ENCODE measurements at regions not wholly inside any gene's neighbourhood (a gene's known extent, or its start where the extent isn't known, plus 50 kb on each side); places are given as distances from the start of the nearest gene placed in this dataset.

- POLR2A ChIA-PET: no interaction called here
Observed at GRCh38 chr12:94750864-94751263, 100.5 kb upstream of the TMCC3 start.

More at GRCh38 chr12:94750864-94751263, 100.5 kb upstream of the TMCC3 start:
- no peak overlapping the region for H3K9ac ChIP-seq (ENCODE audit: insufficient read depth, low read depth, low read length)
- CTCF ChIA-PET (ENCODE audit: low intra/inter-chr PET ratio, low total read pairs): no interaction called here
- no peaks in the 10 kb centered on the region for H3K36me3 ChIP-seq (replicated peaks in 1 of 2; ENCODE audit: control insufficient read depth in 1 of 2, insufficient read depth in 2 of 2, low read length in 2 of 2)
- ATAC-seq (no peak), DNase-seq (ENCODE audit: low spot score) (no peak), FAIRE-seq (no peak)
- WGBS (ENCODE audit: low lambda C conversion rate): 2% methylated on average over 6 of the region's 6 CpGs
- intact Hi-C loops (cut with micrococcal nuclease; ENCODE audit: unreplicated experiment): no loop called here
- TF ChIP-seq, protein P1, sequence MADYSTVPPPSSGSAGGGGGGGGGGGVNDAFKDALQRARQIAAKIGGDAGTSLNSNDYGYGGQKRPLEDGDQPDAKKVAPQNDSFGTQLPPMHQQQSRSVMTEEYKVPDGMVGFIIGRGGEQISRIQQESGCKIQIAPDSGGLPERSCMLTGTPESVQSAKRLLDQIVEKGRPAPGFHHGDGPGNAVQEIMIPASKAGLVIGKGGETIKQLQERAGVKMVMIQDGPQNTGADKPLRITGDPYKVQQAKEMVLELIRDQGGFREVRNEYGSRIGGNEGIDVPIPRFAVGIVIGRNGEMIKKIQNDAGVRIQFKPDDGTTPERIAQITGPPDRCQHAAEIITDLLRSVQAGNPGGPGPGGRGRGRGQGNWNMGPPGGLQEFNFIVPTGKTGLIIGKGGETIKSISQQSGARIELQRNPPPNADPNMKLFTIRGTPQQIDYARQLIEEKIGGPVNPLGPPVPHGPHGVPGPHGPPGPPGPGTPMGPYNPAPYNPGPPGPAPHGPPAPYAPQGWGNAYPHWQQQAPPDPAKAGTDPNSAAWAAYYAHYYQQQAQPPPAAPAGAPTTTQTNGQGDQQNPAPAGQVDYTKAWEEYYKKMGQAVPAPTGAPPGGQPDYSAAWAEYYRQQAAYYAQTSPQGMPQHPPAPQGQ (CRISPR knock-in tag; IDR thresholded peaks at IDR 0.05; ENCODE audit: borderline replicate concordance): no peak
- TF ChIP-seq ZBTB7A (CRISPR knock-in tag; IDR thresholded peaks at IDR 0.05) (no peak), ZEB1 (IDR thresholded peaks at IDR 0.05; ENCODE audit: insufficient replicate concordance, low read depth) (no peak), CHCHD3 (CRISPR knock-in tag; IDR thresholded peaks at IDR 0.05) (no peak), ARID5B (CRISPR knock-in tag; IDR thresholded peaks at IDR 0.05) (no peak), ZNF317 (CRISPR knock-in tag; IDR thresholded peaks at IDR 0.05) (no peak), RXRB (CRISPR knock-in tag; IDR thresholded peaks at IDR 0.05; ENCODE audit: borderline replicate concordance) (no peak), NONO (IDR thresholded peaks at IDR 0.05) (no peak), NONO (CRISPR knock-in tag; conservative IDR thresholded peaks at IDR 0.05) (no peak), CBX2 (IDR thresholded peaks at IDR 0.05; ENCODE audit: low read depth, low read length) (no peak), CBX2 (CRISPR knock-in tag; IDR thresholded peaks at IDR 0.05; ENCODE audit: low read depth) (no peak), TGIF2 (CRISPR knock-in tag; IDR thresholded peaks at IDR 0.05) (no peak), CREM (IDR thresholded peaks at IDR 0.05) (no peak), CREM (CRISPR knock-in tag; IDR thresholded peaks at IDR 0.05) (no peak), NFYC (CRISPR knock-in tag; IDR thresholded peaks at IDR 0.05) (no peak), CCDC6 (CRISPR knock-in tag; IDR thresholded peaks at IDR 0.05) (no peak), RNF2 (conservative IDR thresholded peaks at IDR 0.05; ENCODE audit: low read depth) (no peak), MEIS1 (CRISPR knock-in tag; IDR thresholded peaks at IDR 0.05; ENCODE audit: borderline replicate concordance) (no peak), ZNF235 (CRISPR knock-in tag; IDR thresholded peaks at IDR 0.05; ENCODE audit: borderline replicate concordance) (no peak), NFE2L1 (CRISPR knock-in tag; IDR thresholded peaks at IDR 0.05; ENCODE audit: borderline replicate concordance) (no peak), MZF1 (CRISPR knock-in tag; IDR thresholded peaks at IDR 0.05; ENCODE audit: borderline replicate concordance) (no peak)
- TF ChIP-seq, protein P2, sequence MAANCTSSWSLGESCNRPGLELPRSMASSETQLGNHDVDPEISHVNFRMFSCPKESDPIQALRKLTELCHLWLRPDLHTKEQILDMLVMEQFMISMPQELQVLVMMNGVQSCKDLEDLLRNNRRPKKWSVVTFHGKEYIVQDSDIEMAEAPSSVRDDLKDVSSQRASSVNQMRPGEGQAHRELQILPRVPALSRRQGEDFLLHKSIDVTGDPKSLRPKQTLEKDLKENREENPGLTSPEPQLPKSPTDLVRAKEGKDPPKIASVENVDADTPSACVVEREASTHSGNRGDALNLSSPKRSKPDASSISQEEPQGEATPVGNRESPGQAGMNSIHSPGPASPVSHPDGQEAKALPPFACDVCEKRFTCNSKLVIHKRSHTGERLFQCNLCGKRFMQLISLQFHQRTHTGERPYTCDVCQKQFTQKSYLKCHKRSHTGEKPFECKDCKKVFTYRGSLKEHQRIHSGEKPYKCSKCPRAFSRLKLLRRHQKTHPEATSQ (CRISPR knock-in tag; IDR thresholded peaks at IDR 0.05; ENCODE audit: borderline replicate concordance): no peak
- no TSS peak for BruUV-seq (replicated peaks)
- H3K27me3 ChIP-seq (ENCODE audit: control insufficient read depth in 1 of 2, insufficient read depth in 2 of 2, low read length in 2 of 2): peaks cover 1 to 3% of the 10 kb centered on the region in 2 experiments; a peak in 3 of 5 replicates
- H3K4me2 ChIP-seq (ENCODE audit: low read depth, low read length): no peak overlapping the region
- in situ Hi-C loops (cut with HindIII; ENCODE audit: extremely low pct_ligation_motif_present, low pct_unique_long_range_greater_than_20kb): loop anchor here (25.0 kb wide), 1 partner anchor 614 kb away; the partner anchor contains the start of gene PLXNC1
- no peaks in the 10 kb centered on the region for H3K79me2 ChIP-seq (ENCODE audit: insufficient read depth, low read length)
- H3K4me3 ChIP-seq (replicated peaks in 1 of 3; ENCODE audit: insufficient read depth in 1 of 3, low read depth in 2 of 3, low read length in 3 of 3): no peak overlapping the region
- no peaks in the 10 kb centered on the region for H4K20me1 ChIP-seq (ENCODE audit: insufficient read depth, low read length)
- no peaks in the 10 kb centered on the region for H3K9me3 ChIP-seq (ENCODE audit: low read length)
- no peaks in the 10 kb centered on the region for H3K4me1 ChIP-seq (ENCODE audit: insufficient read depth, low read length)
- H2AFZ ChIP-seq (ENCODE audit: low read length): no peak overlapping the region
- H3K27ac ChIP-seq (ENCODE audit: extremely low read length, insufficient read depth, low read length): no peak overlapping the region
